ENCODE measurements at regions not wholly inside any gene's neighbourhood (a gene's known extent, or its start where the extent isn't known, plus 50 kb on each side); places are given as distances from the start of the nearest gene placed in this dataset.

DNA sequence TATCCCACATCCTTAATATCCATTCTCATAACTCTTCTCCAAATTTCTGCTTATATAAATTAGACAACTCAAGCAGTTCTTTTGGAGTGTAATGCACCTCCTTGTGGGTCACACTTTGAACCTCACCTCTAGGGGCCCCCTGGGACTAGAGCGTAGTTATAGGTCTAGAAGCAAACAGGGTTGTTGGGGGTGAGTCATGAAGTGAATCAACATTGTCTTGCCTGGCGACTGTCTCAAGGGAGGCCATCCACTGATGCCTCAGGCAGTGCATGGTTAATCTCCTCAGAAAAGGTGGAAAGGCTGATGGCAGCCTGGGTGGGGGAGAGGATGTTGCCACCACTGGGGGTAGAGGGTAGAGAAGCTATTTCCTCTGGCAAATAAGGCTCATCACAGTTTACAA lies 129.1 kb downstream of the TNFRSF21 start:
- intact Hi-C loops (cut with micrococcal nuclease) (no loop called here), dilution Hi-C loops (cut with MboI; ENCODE audit: extremely low pct_ligation_motif_present, low sequenced_read_pairs) (no loop called here)
- FAIRE-seq = no peak
- H2AFZ ChIP-seq (ENCODE audit: low read depth, low read length) = no peak overlapping the region
- H3K4me2 ChIP-seq (ENCODE audit: insufficient read depth, low read length) = no peak overlapping the region
- H3K9ac ChIP-seq (replicated peaks; ENCODE audit: extremely low read depth, insufficient read depth, low read length) = no peak overlapping the region
- no peak for DNase-seq (ENCODE audit: low read depth, low spot score)
- no peak overlapping the region for H3K27ac ChIP-seq (ENCODE audit: insufficient read depth, low read depth, low read length)
- no peaks in the 10 kb centered on the region for H3K36me3 ChIP-seq (ENCODE audit: control insufficient read depth in 2 of 2, extremely low read depth in 1 of 2, insufficient read depth in 2 of 2, low read length in 2 of 2)
- no peaks in the 10 kb centered on the region for H3K4me1 ChIP-seq (ENCODE audit: control insufficient read depth, extremely low read depth, insufficient read depth, low read length)
- H3K9me3 ChIP-seq (replicated peaks; ENCODE audit: control insufficient read depth, insufficient read depth, low read length) = no peaks in the 10 kb centered on the region
- no peak for TF ChIP-seq FOS (IDR thresholded peaks at IDR 0.05; ENCODE audit: borderline replicate concordance, insufficient read depth, low read length)
- TF ChIP-seq POLR2A (IDR thresholded peaks at IDR 0.05; ENCODE audit: low read depth, low read length) = no peak
- TF ChIP-seq, protein P1, sequence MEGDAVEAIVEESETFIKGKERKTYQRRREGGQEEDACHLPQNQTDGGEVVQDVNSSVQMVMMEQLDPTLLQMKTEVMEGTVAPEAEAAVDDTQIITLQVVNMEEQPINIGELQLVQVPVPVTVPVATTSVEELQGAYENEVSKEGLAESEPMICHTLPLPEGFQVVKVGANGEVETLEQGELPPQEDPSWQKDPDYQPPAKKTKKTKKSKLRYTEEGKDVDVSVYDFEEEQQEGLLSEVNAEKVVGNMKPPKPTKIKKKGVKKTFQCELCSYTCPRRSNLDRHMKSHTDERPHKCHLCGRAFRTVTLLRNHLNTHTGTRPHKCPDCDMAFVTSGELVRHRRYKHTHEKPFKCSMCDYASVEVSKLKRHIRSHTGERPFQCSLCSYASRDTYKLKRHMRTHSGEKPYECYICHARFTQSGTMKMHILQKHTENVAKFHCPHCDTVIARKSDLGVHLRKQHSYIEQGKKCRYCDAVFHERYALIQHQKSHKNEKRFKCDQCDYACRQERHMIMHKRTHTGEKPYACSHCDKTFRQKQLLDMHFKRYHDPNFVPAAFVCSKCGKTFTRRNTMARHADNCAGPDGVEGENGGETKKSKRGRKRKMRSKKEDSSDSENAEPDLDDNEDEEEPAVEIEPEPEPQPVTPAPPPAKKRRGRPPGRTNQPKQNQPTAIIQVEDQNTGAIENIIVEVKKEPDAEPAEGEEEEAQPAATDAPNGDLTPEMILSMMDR (IDR thresholded peaks at IDR 0.05; ENCODE audit: extremely low read depth in 1 of 2, insufficient read depth in 1 of 2, low read depth in 1 of 2, low read length in 2 of 2) = no peak
- TF ChIP-seq, protein P2, sequence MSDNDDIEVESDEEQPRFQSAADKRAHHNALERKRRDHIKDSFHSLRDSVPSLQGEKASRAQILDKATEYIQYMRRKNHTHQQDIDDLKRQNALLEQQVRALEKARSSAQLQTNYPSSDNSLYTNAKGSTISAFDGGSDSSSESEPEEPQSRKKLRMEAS (IDR thresholded peaks at IDR 0.05; ENCODE audit: insufficient read depth, insufficient read length) = no peak
- TF ChIP-seq MYC (IDR thresholded peaks at IDR 0.05; ENCODE audit: low read depth, low read length) = no peak
- no peak overlapping the region for H3K4me3 ChIP-seq (replicated peaks in 1 of 3; ENCODE audit: insufficient read depth in 1 of 3, low read depth in 1 of 3, low read length in 3 of 3)
- CTCF ChIA-PET = no interaction called here
- no TSS peak for BruUV-seq (replicated peaks)
- POLR2A ChIA-PET = no interaction called here
- H3K79me2 ChIP-seq (ENCODE audit: control insufficient read depth, insufficient read depth, low read length) = no peaks in the 10 kb centered on the region
- no peaks in the 10 kb centered on the region for H3K9me1 ChIP-seq (replicated peaks; ENCODE audit: control insufficient read depth, extremely low read depth, insufficient read depth, low read length)
- H4K20me1 ChIP-seq (replicated peaks; ENCODE audit: control insufficient read depth, extremely low read depth, insufficient read depth, low read length) = no peaks in the 10 kb centered on the region
- H3K27me3 ChIP-seq (ENCODE audit: control insufficient read depth in 2 of 2, insufficient read depth in 2 of 2, low read length in 2 of 2) = no peaks in the 10 kb centered on the region

DNA sequence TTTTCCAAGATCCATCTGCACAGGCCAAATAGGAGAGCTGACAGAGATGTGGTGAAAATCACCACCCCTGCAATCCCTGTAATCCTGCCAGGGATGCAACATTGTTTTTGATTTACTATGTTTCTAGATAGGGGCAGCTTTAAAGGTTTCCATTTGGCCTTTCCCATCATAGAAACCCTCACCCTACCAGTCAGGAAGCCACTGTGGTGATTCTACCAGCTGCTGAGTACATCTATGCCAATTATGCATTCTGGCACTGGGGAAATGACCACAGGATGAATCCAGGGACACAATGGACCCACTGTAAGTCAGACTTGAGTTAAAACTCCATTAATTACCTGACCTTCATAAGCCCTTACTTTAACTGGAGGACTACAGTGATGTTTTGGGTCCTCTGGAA lies 130.4 kb downstream of the TNFRSF21 start:
- Histone ChIP-seq H3K27ac (ENCODE audit: insufficient read depth, low read depth, low read length) (no peak overlapping the region), H3K4me3 (replicated peaks in 1 of 3; ENCODE audit: insufficient read depth in 1 of 3, low read depth in 1 of 3, low read length in 3 of 3) (no peak overlapping the region), H3K9me3 (replicated peaks; ENCODE audit: control insufficient read depth, insufficient read depth, low read length) (no peaks in the 10 kb centered on the region), H2AFZ (ENCODE audit: low read depth, low read length) (no peak overlapping the region), H4K20me1 (replicated peaks; ENCODE audit: control insufficient read depth, extremely low read depth, insufficient read depth, low read length) (no peaks in the 10 kb centered on the region), H3K27me3 (ENCODE audit: control insufficient read depth in 2 of 2, insufficient read depth in 2 of 2, low read length in 2 of 2) (no peaks in the 10 kb centered on the region), H3K79me2 (ENCODE audit: control insufficient read depth, insufficient read depth, low read length) (no peaks in the 10 kb centered on the region), H3K36me3 (ENCODE audit: control insufficient read depth in 2 of 2, extremely low read depth in 1 of 2, insufficient read depth in 2 of 2, low read length in 2 of 2) (no peaks in the 10 kb centered on the region), H3K9me1 (replicated peaks; ENCODE audit: control insufficient read depth, extremely low read depth, insufficient read depth, low read length) (no peaks in the 10 kb centered on the region), H3K4me2 (ENCODE audit: insufficient read depth, low read length) (no peak overlapping the region), H3K9ac (replicated peaks; ENCODE audit: extremely low read depth, insufficient read depth, low read length) (no peak overlapping the region), H3K4me1 (ENCODE audit: control insufficient read depth, extremely low read depth, insufficient read depth, low read length) (no peaks in the 10 kb centered on the region)
- no peak for FAIRE-seq
- CTCF ChIA-PET = no interaction called here
- POLR2A ChIA-PET = no interaction called here
- dilution Hi-C loops (cut with MboI; ENCODE audit: extremely low pct_ligation_motif_present, low sequenced_read_pairs) = no loop called here
- BruUV-seq (replicated peaks) = no TSS peak
- intact Hi-C loops (cut with micrococcal nuclease) = no loop called here
- TF ChIP-seq GATA2 (IDR thresholded peaks at IDR 0.05; ENCODE audit: insufficient read depth, insufficient read length, low read depth, low read length) = no peak
- TF ChIP-seq, protein P2 (IDR thresholded peaks at IDR 0.05; ENCODE audit: insufficient read depth, insufficient read length) = no peak
- TF ChIP-seq POLR2AphosphoS5 (IDR thresholded peaks at IDR 0.05; ENCODE audit: insufficient read depth, low read depth, low read length) = no peak
- TF ChIP-seq, protein P1 (IDR thresholded peaks at IDR 0.05; ENCODE audit: extremely low read depth in 1 of 2, insufficient read depth in 1 of 2, low read depth in 1 of 2, low read length in 2 of 2) = no peak
- no peak for TF ChIP-seq FOS (IDR thresholded peaks at IDR 0.05; ENCODE audit: borderline replicate concordance, insufficient read depth, low read length)
- no peak for TF ChIP-seq EZH2 (IDR thresholded peaks at IDR 0.05; ENCODE audit: borderline replicate concordance, low read depth, low read length, severe bottlenecking)
- no peak for TF ChIP-seq MYC (IDR thresholded peaks at IDR 0.05; ENCODE audit: low read depth, low read length)
- TF ChIP-seq JUN (IDR thresholded peaks at IDR 0.05; ENCODE audit: borderline replicate concordance, insufficient read depth, insufficient read length, low read depth) = no peak
- TF ChIP-seq POLR2A (IDR thresholded peaks at IDR 0.05; ENCODE audit: low read depth, low read length) = no peak
- no peak for DNase-seq (ENCODE audit: low read depth, low spot score)
